ENCODE measurements at regions not wholly inside any gene's neighbourhood (a gene's known extent, or its start where the extent isn't known, plus 50 kb on each side); places are given as distances from the start of the nearest gene placed in this dataset.

GRCh38 chr13:53215563-53215962, 186.9 kb downstream of the OLFM4 start:
- H2BK15ac ChIP-seq (ENCODE audit: low read length), result no peak overlapping the region
- H3K9ac ChIP-seq (replicated peaks in 1 of 4; ENCODE audit: extremely low read depth in 1 of 4, low read depth in 3 of 4, low read length in 3 of 4), result no peak overlapping the region
- H4K5ac ChIP-seq (ENCODE audit: insufficient read length, low read depth, low read length), result no peak overlapping the region
- H2AFZ ChIP-seq (ENCODE audit: low read length), result no peak overlapping the region
- H2BK120ac ChIP-seq (replicated peaks; ENCODE audit: low read depth, low read length), result no peak overlapping the region
- H3K79me2 ChIP-seq (ENCODE audit: control insufficient read depth in 1 of 2, insufficient read depth in 2 of 2, low read length in 2 of 2), result no peaks in the 10 kb centered on the region
- no peak overlapping the region for H3K18ac ChIP-seq (ENCODE audit: extremely low read depth, low read length)
- no peaks in the 10 kb centered on the region for H3K79me1 ChIP-seq (ENCODE audit: low read depth, low read length)
- CTCF ChIA-PET (ENCODE audit: partially characterized antibody), result interaction anchor here (0.7 to 3.1 kb wide), 5 partner anchors 9 to 247 kb away, joined by 3 to 15 read pairs (median 3); no protein-coding TSS in a partner anchor
- H4K8ac ChIP-seq (ENCODE audit: extremely low read depth, insufficient read depth, low read length), result no peak overlapping the region
- POLR2A ChIA-PET (ENCODE audit: partially characterized antibody), result no interaction called here
- DNase-seq (ENCODE audit: low read depth in 1 of 2, low spot score in 2 of 2) (no peak), FAIRE-seq (no peak)
- H2BK12ac ChIP-seq (ENCODE audit: low read depth, low read length), result no peak overlapping the region
- H2BK20ac ChIP-seq (ENCODE audit: low read length), result no peak overlapping the region
- no peak overlapping the region for H3K4me2 ChIP-seq (ENCODE audit: insufficient read depth in 1 of 2, low read depth in 2 of 2, low read length in 2 of 2)
- H4K91ac ChIP-seq (replicated peaks; ENCODE audit: insufficient read length, low read length), result no peak overlapping the region
- H3K4ac ChIP-seq (replicated peaks; ENCODE audit: insufficient read length, low read depth, low read length), result no peak overlapping the region
- no peak overlapping the region for H3K56ac ChIP-seq (replicated peaks; ENCODE audit: insufficient read length, low read depth, low read length)
- TF ChIP-seq BCL11A (IDR thresholded peaks at IDR 0.05; ENCODE audit: low read depth in 2 of 2, low read length in 2 of 2) (no peak), RBBP5 (IDR thresholded peaks at IDR 0.05; ENCODE audit: borderline replicate concordance, low read depth, low read length) (no peak)
- no peaks in the 10 kb centered on the region for H3K9me3 ChIP-seq (ENCODE audit: insufficient read depth in 2 of 2, low read depth in 1 of 2, low read length in 1 of 2)
- H3K36me3 ChIP-seq (ENCODE audit: control insufficient read depth in 2 of 4, insufficient read depth in 4 of 4, low read length in 3 of 4), result no peaks in the 10 kb centered on the region
- no peaks in the 10 kb centered on the region for H3K23me2 ChIP-seq (ENCODE audit: low read depth, low read length)
- H3K14ac ChIP-seq (ENCODE audit: insufficient read length), result no peak overlapping the region
- no peak overlapping the region for H2AK5ac ChIP-seq (ENCODE audit: low read depth, low read length)
- no peaks in the 10 kb centered on the region for H3K4me1 ChIP-seq (replicated peaks in 1 of 4; ENCODE audit: control insufficient read depth in 3 of 4, insufficient read depth in 4 of 4, low read length in 3 of 4)
- H3K4me3 ChIP-seq (ENCODE audit: extremely low read depth in 1 of 4, insufficient read depth in 2 of 4, low read depth in 3 of 4, low read length in 4 of 4), result no peak overlapping the region
- H3K27me3 ChIP-seq (replicated peaks in 1 of 4; ENCODE audit: control insufficient read depth in 3 of 4, extremely low read depth in 1 of 4, insufficient read depth in 3 of 4, low read length in 3 of 4), result no peaks in the 10 kb centered on the region
- WGBS, 2 experiments (ENCODE audit: extremely low coverage in 1 of 2, insufficient coverage in 1 of 2, insufficient read length in 1 of 2, insufficient replicate concordance in 2 of 2, low coverage in 1 of 2, low lambda C conversion rate in 2 of 2, missing lambda C conversion rate in 1 of 2), result 82% methylated on average over 2 of the region's 2 CpGs; no CpG with 5 or more reads in 1 of the 2 experiments
- no peaks in the 10 kb centered on the region for H4K20me1 ChIP-seq (replicated peaks in 1 of 2; ENCODE audit: control insufficient read depth in 1 of 2, insufficient read depth in 2 of 2, low read length in 2 of 2)
- no peak overlapping the region for H3K23ac ChIP-seq (ENCODE audit: insufficient read length)
- H2BK5ac ChIP-seq (ENCODE audit: low read depth, low read length), result no peak overlapping the region
- H3K27ac ChIP-seq (ENCODE audit: low read depth, low read length), result no peak overlapping the region
